HepG2 (cell line): ENCODE measurements at regions not wholly inside any gene's neighbourhood (a gene's known extent, or its start where the extent isn't known, plus 50 kb on each side); places are given as distances from the start of the nearest gene placed in this dataset.
A peak's percentile ranks its signal among the peaks of the same experiment; 100 is the strongest.

ENCODE experiments used
- BHLHE40 ChIP-seq: IDR thresholded peaks from 2 replicates; pipeline ENCODE4 v1.6.1; 2011; ENCODE audit warnings: low read length, improper control_type of control experiment
- ETV5 ChIP-seq: IDR thresholded peaks from 2 replicates; pipeline ENCODE4 v1.6.1; 2018; ENCODE audit warnings: missing biosample characterization, missing genetic modification reagents, inconsistent platforms, borderline replicate concordance
- FOSL2 ChIP-seq: sonication (generic); formaldehyde crosslinking; IDR thresholded peaks from 2 replicates; pipeline ENCODE4 v1.4.0; 2020; ENCODE audit warnings: missing genetic modification reagents
- HNF4A ChIP-seq: sonication (generic); formaldehyde crosslinking; IDR thresholded peaks from 2 replicates; pipeline ENCODE4 v1.4.0; 2020; ENCODE audit warnings: missing genetic modification reagents
- KDM1A ChIP-seq: IDR thresholded peaks from 2 replicates; pipeline ENCODE4 v1.6.1; 2016; ENCODE audit warnings: missing compliant biosample characterization
- KLF16 ChIP-seq, 2 experiments: sonication (generic) in 1 of 2; formaldehyde crosslinking in 1 of 2; IDR thresholded peaks; 2 replicates each; pipeline versions ENCODE4 v1.6.1 to v1.8.0; 2016 to 2023; ENCODE audit warnings: missing genetic modification reagents in 2 of 2, missing compliant biosample characterization in 1 of 2
- MIER2 ChIP-seq: IDR thresholded peaks from 2 replicates; pipeline ENCODE4 v1.6.1; 2016; ENCODE audit warnings: missing biosample characterization, missing genetic modification reagents
- RCOR2 ChIP-seq: IDR thresholded peaks from 2 replicates; pipeline ENCODE4 v1.6.1; 2016; ENCODE audit warnings: missing biosample characterization, missing genetic modification reagents
- SOX5 ChIP-seq: IDR thresholded peaks from 2 replicates; pipeline ENCODE4 v1.6.1; 2016; ENCODE audit warnings: borderline replicate concordance
- ZFP36L1 ChIP-seq: sonication (generic); formaldehyde crosslinking; IDR thresholded peaks from 2 replicates; pipeline ENCODE4 v1.8.0; 2022; ENCODE audit warnings: mild to moderate bottlenecking, missing genetic modification reagents, moderate library complexity
- ZNF543 ChIP-seq: sonication (generic); formaldehyde crosslinking; IDR thresholded peaks from 2 replicates; pipeline ENCODE4 v1.4.0; 2020; ENCODE audit warnings: mild to moderate bottlenecking, missing genetic modification reagents
- ZNF788 ChIP-seq: sonication (generic); formaldehyde crosslinking; IDR thresholded peaks from 2 replicates; pipeline ENCODE4 v1.5.0; 2020; ENCODE audit warnings: mild to moderate bottlenecking, missing genetic modification reagents, borderline replicate concordance
- TF ChIP-seq, protein P1 (sequence below): sonication (generic); formaldehyde crosslinking; IDR thresholded peaks from 2 replicates; pipeline ENCODE4 v1.5.1; 2020; ENCODE audit warnings: mild to moderate bottlenecking, missing genetic modification reagents, moderate library complexity
- TF ChIP-seq, protein P2 (sequence below), 2 experiments: sonication (generic) in 1 of 2; formaldehyde crosslinking in 1 of 2; IDR thresholded peaks; 2 replicates each; pipeline versions ENCODE4 v1.5.1 to v1.6.1; 2011 to 2020; ENCODE audit warnings: borderline replicate concordance in 1 of 2, low read depth in 1 of 2, low read length in 1 of 2, mild to moderate bottlenecking in 1 of 2, missing genetic modification reagents in 1 of 2, moderate library complexity in 1 of 2
- TF ChIP-seq, protein P3 (sequence below): IDR thresholded peaks from 2 replicates; pipeline ENCODE4 v1.6.1; 2016
- TF ChIP-seq, protein P4 (sequence below): IDR thresholded peaks from 2 replicates; pipeline ENCODE4 v1.6.1; 2012; ENCODE audit warnings: low read depth, low read length, improper control_type of control experiment

DNA sequence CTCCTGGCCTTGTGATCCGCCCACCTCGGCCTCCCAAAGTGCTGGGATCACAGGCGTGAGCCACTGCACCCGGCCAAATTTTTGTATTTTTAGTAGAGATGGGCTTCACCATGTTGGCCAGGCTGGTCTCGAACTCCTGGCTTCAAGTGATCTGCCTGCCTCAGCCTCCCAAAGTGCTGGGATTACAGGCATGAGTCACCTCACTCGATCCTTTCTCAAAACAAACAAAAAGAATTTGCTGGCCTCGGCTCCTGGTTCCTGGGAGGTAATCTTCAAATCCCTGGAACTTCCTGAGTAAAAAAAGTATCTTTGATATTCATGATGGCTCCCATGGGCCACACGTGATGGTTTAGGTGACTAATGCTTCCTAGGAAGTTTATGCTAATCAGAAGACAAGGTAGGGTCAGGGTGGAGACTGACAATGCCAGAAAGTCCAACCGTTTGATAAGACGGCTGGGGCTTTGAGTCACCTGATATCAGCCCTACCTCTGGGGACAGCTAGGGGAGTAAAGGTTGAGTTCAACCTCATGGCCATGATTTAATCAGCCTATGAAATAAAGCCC, 113.1 kb upstream of the NEK6 start (continued):
- TF ChIP-seq, protein P1, sequence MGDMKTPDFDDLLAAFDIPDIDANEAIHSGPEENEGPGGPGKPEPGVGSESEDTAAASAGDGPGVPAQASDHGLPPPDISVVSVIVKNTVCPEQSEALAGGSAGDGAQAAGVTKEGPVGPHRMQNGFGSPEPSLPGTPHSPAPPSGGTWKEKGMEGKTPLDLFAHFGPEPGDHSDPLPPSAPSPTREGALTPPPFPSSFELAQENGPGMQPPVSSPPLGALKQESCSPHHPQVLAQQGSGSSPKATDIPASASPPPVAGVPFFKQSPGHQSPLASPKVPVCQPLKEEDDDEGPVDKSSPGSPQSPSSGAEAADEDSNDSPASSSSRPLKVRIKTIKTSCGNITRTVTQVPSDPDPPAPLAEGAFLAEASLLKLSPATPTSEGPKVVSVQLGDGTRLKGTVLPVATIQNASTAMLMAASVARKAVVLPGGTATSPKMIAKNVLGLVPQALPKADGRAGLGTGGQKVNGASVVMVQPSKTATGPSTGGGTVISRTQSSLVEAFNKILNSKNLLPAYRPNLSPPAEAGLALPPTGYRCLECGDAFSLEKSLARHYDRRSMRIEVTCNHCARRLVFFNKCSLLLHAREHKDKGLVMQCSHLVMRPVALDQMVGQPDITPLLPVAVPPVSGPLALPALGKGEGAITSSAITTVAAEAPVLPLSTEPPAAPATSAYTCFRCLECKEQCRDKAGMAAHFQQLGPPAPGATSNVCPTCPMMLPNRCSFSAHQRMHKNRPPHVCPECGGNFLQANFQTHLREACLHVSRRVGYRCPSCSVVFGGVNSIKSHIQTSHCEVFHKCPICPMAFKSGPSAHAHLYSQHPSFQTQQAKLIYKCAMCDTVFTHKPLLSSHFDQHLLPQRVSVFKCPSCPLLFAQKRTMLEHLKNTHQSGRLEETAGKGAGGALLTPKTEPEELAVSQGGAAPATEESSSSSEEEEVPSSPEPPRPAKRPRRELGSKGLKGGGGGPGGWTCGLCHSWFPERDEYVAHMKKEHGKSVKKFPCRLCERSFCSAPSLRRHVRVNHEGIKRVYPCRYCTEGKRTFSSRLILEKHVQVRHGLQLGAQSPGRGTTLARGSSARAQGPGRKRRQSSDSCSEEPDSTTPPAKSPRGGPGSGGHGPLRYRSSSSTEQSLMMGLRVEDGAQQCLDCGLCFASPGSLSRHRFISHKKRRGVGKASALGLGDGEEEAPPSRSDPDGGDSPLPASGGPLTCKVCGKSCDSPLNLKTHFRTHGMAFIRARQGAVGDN (CRISPR knock-in tag) = peak; percentile 40
- TF ChIP-seq ZNF543 (CRISPR knock-in tag) = 0 out of 2 replicates have a peak, but pooled peaks have one; percentile 42
- TF ChIP-seq BHLHE40 = peak; percentile 80
- peak; percentile 26; the same call in 1 of the 2 replicates for TF ChIP-seq HNF4A (CRISPR knock-in tag)
- TF ChIP-seq, protein P2, sequence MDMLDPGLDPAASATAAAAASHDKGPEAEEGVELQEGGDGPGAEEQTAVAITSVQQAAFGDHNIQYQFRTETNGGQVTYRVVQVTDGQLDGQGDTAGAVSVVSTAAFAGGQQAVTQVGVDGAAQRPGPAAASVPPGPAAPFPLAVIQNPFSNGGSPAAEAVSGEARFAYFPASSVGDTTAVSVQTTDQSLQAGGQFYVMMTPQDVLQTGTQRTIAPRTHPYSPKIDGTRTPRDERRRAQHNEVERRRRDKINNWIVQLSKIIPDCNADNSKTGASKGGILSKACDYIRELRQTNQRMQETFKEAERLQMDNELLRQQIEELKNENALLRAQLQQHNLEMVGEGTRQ (IDR thresholded peaks at IDR 0.05; ENCODE audit: low read depth, low read length) = peak; percentile 56
- TF ChIP-seq, protein P2 (CRISPR knock-in tag; IDR thresholded peaks at IDR 0.05; ENCODE audit: borderline replicate concordance) = peak; percentile 54; the same call in 1 of the 2 replicates
- TF ChIP-seq KDM1A = peak; percentile 41; the same call in 1 of the 2 replicates
- TF ChIP-seq MIER2 = peak; percentile 68; the same call in 1 of the 2 replicates
- TF ChIP-seq KLF16 (CRISPR knock-in tag; IDR thresholded peaks at IDR 0.05) = 0 out of 4 replicates have a peak, but pooled peaks of 1 of the 2 experiments have one; percentile 23
- 0 out of 2 replicates have a peak, but pooled peaks have one; percentile 33 for TF ChIP-seq RCOR2 (CRISPR knock-in tag)
- peak; percentile 47; the same call in 1 of the 2 replicates for TF ChIP-seq SOX5 (CRISPR knock-in tag)
- TF ChIP-seq, protein P3, sequence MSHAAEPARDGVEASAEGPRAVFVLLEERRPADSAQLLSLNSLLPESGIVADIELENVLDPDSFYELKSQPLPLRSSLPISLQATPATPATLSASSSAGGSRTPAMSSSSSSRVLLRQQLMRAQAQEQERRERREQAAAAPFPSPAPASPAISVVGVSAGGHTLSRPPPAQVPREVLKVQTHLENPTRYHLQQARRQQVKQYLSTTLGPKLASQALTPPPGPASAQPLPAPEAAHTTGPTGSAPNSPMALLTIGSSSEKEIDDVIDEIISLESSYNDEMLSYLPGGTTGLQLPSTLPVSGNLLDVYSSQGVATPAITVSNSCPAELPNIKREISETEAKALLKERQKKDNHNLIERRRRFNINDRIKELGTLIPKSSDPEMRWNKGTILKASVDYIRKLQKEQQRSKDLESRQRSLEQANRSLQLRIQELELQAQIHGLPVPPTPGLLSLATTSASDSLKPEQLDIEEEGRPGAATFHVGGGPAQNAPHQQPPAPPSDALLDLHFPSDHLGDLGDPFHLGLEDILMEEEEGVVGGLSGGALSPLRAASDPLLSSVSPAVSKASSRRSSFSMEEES = peak; percentile 45; the same call in 1 of the 2 replicates
- peak; percentile 49; the same call in 1 of the 2 replicates for TF ChIP-seq ZFP36L1 (CRISPR knock-in tag)
- peak; percentile 28; the same call in 1 of the 2 replicates for TF ChIP-seq ZNF788 (CRISPR knock-in tag)
- peak; percentile 8; the same call in 1 of the 2 replicates for TF ChIP-seq ETV5 (CRISPR knock-in tag)
- TF ChIP-seq FOSL2 (CRISPR knock-in tag) = peak; percentile 86
- TF ChIP-seq, protein P4, sequence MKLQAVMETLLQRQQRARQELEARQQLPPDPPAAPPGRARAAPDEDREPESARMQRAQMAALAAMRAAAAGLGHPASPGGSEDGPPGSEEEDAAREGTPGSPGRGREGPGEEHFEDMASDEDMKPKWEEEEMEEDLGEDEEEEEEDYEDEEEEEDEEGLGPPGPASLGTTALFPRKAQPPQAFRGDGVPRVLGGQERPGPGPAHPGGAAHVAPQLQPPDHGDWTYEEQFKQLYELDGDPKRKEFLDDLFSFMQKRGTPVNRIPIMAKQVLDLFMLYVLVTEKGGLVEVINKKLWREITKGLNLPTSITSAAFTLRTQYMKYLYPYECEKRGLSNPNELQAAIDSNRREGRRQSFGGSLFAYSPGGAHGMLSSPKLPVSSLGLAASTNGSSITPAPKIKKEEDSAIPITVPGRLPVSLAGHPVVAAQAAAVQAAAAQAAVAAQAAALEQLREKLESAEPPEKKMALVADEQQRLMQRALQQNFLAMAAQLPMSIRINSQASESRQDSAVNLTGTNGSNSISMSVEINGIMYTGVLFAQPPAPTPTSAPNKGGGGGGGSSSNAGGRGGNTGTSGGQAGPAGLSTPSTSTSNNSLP = peak; percentile 34; the same call in 1 of the 2 replicates
- TF ChIP-seq, all 625 proteins: peak for 22; not testable (repeated sequence) for 603
